ENCODE measurements at regions not wholly inside any gene's neighbourhood (a gene's known extent, or its start where the extent isn't known, plus 50 kb on each side); places are given as distances from the start of the nearest gene placed in this dataset.

DNA sequence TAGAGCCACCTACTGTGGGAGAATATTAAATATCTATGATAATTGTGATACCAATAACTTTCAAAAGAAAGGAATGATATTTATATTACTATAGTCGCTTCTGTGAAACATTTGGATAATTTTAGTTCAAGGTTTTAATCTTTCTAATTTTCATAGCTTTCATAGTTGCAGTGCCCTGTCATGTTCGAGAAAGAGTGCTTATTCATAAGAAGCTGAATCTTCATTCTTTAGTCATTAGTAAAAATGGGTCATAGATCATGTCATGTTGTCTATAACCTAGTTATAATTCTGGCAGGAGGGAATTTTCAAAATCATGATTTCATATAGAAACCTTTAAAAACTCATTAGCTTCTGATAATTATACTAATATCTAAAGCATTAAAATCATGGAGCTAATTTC lies 685.6 kb downstream of the CETN3 start:
- TF ChIP-seq, protein P1, sequence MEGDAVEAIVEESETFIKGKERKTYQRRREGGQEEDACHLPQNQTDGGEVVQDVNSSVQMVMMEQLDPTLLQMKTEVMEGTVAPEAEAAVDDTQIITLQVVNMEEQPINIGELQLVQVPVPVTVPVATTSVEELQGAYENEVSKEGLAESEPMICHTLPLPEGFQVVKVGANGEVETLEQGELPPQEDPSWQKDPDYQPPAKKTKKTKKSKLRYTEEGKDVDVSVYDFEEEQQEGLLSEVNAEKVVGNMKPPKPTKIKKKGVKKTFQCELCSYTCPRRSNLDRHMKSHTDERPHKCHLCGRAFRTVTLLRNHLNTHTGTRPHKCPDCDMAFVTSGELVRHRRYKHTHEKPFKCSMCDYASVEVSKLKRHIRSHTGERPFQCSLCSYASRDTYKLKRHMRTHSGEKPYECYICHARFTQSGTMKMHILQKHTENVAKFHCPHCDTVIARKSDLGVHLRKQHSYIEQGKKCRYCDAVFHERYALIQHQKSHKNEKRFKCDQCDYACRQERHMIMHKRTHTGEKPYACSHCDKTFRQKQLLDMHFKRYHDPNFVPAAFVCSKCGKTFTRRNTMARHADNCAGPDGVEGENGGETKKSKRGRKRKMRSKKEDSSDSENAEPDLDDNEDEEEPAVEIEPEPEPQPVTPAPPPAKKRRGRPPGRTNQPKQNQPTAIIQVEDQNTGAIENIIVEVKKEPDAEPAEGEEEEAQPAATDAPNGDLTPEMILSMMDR (conservative IDR thresholded peaks at IDR 0.05; ENCODE audit: low read depth, low read length) = no peak
- no peak for TF ChIP-seq CHD1 (IDR thresholded peaks at IDR 0.05; ENCODE audit: low read depth, low read length)
- no peak for TF ChIP-seq RAD21 (IDR thresholded peaks at IDR 0.05; ENCODE audit: low read length)
- no peak for TF ChIP-seq SMC3 (IDR thresholded peaks at IDR 0.05; ENCODE audit: low read depth, low read length)
